Skeletal muscle tissue (tissue), 3 donors: ENCODE measurements at regions not wholly inside any gene's neighbourhood (a gene's known extent, or its start where the extent isn't known, plus 50 kb on each side); places are given as distances from the start of the nearest gene placed in this dataset.

Experiments
- H3K27ac ChIP-seq: one replicate; pipeline ENCODE4 v1.7.0; 2013; ENCODE audit warnings: mild to moderate bottlenecking, low read depth, low read length, inconsistent platforms
- H3K27me3 ChIP-seq, 3 donors: one replicate each; pipeline ENCODE4 v1.7.0; 2013; ENCODE audit warnings: low read length in 3 of 3; ENCODE audit not compliant: control insufficient read depth in 3 of 3, insufficient read depth in 3 of 3
- H3K36me3 ChIP-seq, 3 donors: one replicate each; pipeline ENCODE4 v1.7.0; 2013; ENCODE audit warnings: low read length in 3 of 3; ENCODE audit not compliant: control insufficient read depth in 3 of 3, insufficient read depth in 3 of 3
- H3K4me1 ChIP-seq, 3 donors: one replicate each; pipeline ENCODE4 v1.7.0; 2013; ENCODE audit warnings: low read length in 3 of 3, mild to moderate bottlenecking in 3 of 3; ENCODE audit not compliant: control insufficient read depth in 3 of 3, insufficient read depth in 3 of 3
- H3K4me3 ChIP-seq, 3 donors: one replicate each; pipeline ENCODE4 v1.7.0; 2013; ENCODE audit warnings: low read length in 3 of 3
- H3K9ac ChIP-seq, 3 donors: one replicate each; pipeline ENCODE4 v1.7.0; 2013; ENCODE audit warnings: low read length in 3 of 3, mild to moderate bottlenecking in 3 of 3, moderate library complexity in 2 of 3, low read depth in 1 of 3
- H3K9me3 ChIP-seq, 3 donors: one replicate each; pipeline ENCODE4 v1.7.0; 2013; ENCODE audit warnings: low read length in 3 of 3; ENCODE audit not compliant: control insufficient read depth in 3 of 3
- donor health status: Osteomylitis.

GRCh38 chr10:4003348-4003973, 218.5 kb upstream of the KLF6 start:
- no peaks in the 10 kb centered on the region for H3K27me3 ChIP-seq
- H3K36me3 ChIP-seq = no peaks in the 10 kb centered on the region
- no peak overlapping the region for H3K27ac ChIP-seq
- no peak overlapping the region for H3K9ac ChIP-seq
- H3K9me3 ChIP-seq = no peaks in the 10 kb centered on the region
- H3K4me3 ChIP-seq = no peak overlapping the region
- no peaks in the 10 kb centered on the region for H3K4me1 ChIP-seq

DNA sequence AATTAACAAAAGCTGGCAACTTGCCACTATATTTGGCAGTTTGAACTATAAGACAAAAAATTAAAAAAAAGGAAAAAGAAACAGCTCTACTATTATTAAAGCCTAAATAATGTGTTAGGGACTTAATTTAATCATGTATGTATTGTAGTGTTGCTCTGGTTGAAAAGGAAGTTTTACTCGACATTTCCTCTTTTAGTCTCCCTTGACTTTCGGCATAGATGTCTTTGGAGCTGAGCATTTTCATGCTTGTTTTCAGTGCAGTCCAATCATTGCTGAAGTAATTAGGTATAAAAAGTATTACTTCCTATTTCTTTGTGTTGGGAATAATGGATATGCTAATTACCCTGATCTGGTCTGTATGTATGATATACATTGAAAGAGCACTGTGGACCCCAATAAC, 216.8 kb upstream of the KLF6 start:
- Histone ChIP-seq H3K4me1 (no peaks in the 10 kb centered on the region), H3K27ac (no peak overlapping the region), H3K9me3 (no peaks in the 10 kb centered on the region), H3K4me3 (no peak overlapping the region), H3K36me3 (no peaks in the 10 kb centered on the region), H3K9ac (no peak overlapping the region), H3K27me3 (no peaks in the 10 kb centered on the region)

- no peaks in the 10 kb centered on the region for H3K27me3 ChIP-seq
- H3K9ac ChIP-seq = no peak overlapping the region
- H3K27ac ChIP-seq = no peak overlapping the region
- no peaks in the 10 kb centered on the region for H3K36me3 ChIP-seq
- no peaks in the 10 kb centered on the region for H3K4me1 ChIP-seq
- H3K4me3 ChIP-seq = no peak overlapping the region
- H3K9me3 ChIP-seq = no peaks in the 10 kb centered on the region
Observed at GRCh38 chr10:3999642-4000041, 214.6 kb upstream of the KLF6 start.

GRCh38 chr10:3996697-3997096, 211.7 kb upstream of the KLF6 start:
- Histone ChIP-seq H3K4me3 (no peak overlapping the region), H3K9me3 (no peaks in the 10 kb centered on the region), H3K9ac (no peak overlapping the region), H3K27me3 (no peaks in the 10 kb centered on the region), H3K27ac (no peak overlapping the region), H3K4me1 (no peaks in the 10 kb centered on the region), H3K36me3 (no peaks in the 10 kb centered on the region)

DNA sequence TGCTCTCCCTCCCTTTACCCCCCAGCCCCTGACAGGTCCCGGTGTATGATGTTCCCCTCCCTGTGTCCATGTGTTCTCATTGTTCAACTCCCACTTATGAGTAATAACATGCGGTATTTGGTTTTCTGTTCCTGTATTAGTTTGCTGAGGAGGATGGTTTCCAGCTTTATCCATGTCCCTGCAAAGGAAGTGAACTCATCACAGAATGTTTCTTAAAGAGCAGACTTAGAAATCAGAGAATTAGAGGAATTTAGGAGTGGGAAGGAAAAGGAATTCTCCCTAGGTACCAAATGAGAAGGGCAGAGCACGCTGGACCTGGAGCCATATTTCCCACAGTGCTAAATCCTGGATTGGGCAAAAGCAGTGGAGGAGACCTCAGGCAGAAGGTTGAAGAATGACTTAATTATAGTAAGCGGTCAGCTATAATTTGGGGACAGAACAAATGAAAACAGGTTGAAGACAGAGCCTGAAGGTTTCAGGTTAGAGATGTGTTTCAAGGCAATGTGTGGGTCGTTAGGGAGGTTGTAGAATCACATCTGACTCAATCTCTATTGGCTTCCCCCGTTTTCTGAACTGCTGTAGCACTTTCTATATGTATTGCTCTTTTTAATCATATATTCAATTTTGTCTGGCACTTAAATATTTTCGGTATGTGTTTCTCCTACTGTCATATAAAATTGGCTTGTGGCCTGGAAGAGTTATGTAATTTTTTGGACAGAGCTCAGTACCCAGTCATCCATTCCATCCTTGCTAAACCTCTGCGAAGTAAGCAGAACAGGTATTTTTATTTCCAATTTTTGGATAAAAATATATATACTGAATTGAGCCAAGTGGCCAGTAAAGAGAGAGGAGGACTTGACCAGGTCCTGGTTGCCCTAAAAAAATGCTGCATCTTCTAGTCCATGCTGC, 210.5 kb upstream of the KLF6 start:
- no peak overlapping the region for H3K27ac ChIP-seq
- no peaks in the 10 kb centered on the region for H3K4me1 ChIP-seq
- no peaks in the 10 kb centered on the region for H3K9me3 ChIP-seq
- H3K9ac ChIP-seq = no peak overlapping the region
- H3K27me3 ChIP-seq = no peaks in the 10 kb centered on the region
- no peaks in the 10 kb centered on the region for H3K36me3 ChIP-seq
- H3K4me3 ChIP-seq = no peak overlapping the region

DNA sequence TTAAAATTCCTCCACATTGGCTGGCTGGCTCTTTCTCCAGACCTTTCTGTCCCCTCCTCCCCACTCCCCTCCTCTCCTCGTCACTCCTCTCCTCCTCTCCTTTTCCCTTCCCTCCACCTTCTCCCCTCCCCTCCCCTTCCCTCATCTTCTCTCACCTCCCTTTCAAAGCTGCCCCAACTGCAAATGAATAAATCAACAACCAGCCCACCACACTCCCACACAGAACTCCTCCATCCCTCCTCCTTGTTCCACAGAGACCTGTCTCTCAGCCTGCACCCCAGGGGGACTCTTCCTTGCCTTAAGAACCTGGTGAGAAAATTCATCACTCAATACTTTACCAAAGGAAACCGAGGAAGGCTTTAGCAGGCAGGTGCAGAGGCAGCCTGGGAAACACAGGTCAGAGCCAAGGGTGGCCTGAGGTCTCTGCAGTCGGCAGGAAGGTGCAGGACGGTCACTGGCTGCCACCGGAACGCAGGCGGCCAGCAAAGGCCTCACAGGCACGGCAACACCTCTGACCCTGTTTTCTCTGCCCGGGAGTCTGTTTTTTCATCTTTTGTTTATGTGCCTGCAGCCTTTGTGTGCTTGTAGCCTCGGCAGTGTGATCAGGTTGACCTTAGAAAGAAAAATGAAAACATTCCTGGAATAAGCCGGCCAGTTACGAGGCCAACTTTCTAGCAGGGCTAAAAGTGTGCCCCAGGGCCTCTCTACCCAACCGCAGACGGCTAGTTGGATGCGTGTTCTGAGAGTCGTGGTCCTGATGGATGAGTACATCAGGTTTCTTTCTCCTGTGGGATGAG, 207.6 kb upstream of the KLF6 start:
- Histone ChIP-seq H3K4me3 (no peak overlapping the region), H3K36me3 (no peaks in the 10 kb centered on the region), H3K9ac (no peak overlapping the region), H3K27ac (no peak overlapping the region), H3K9me3 (no peaks in the 10 kb centered on the region), H3K4me1 (no peaks in the 10 kb centered on the region), H3K27me3 (no peaks in the 10 kb centered on the region)

GRCh38 chr10:3990307-3990706, 205.3 kb upstream of the KLF6 start:
- Histone ChIP-seq H3K9ac (no peak overlapping the region), H3K36me3 (no peaks in the 10 kb centered on the region), H3K4me1 (no peaks in the 10 kb centered on the region), H3K27me3 (no peaks in the 10 kb centered on the region), H3K9me3 (no peaks in the 10 kb centered on the region), H3K27ac (no peak overlapping the region), H3K4me3 (no peak overlapping the region)

GRCh38 chr10:3987143-3987974, 202.3 kb upstream of the KLF6 start:
- Histone ChIP-seq H3K9me3 (no peaks in the 10 kb centered on the region), H3K4me1 (no peaks in the 10 kb centered on the region), H3K27ac (no peak overlapping the region)

GRCh38 chr10:3986493-3987142, 201.6 kb upstream of the KLF6 start:
- Histone ChIP-seq H3K36me3 (no peaks in the 10 kb centered on the region), H3K9me3 (no peaks in the 10 kb centered on the region), H3K27ac (no peak overlapping the region), H3K9ac (no peak overlapping the region), H3K27me3 (no peaks in the 10 kb centered on the region), H3K4me1 (no peaks in the 10 kb centered on the region), H3K4me3 (no peak overlapping the region)

More at GRCh38 chr10:3987143-3987974, 202.3 kb upstream of the KLF6 start:
- H3K36me3 ChIP-seq = no peaks in the 10 kb centered on the region
- no peak overlapping the region for H3K4me3 ChIP-seq
- H3K27me3 ChIP-seq = no peaks in the 10 kb centered on the region
- no peak overlapping the region for H3K9ac ChIP-seq
